K562 (cell line): ENCODE measurements at regions not wholly inside any gene's neighbourhood (a gene's known extent, or its start where the extent isn't known, plus 50 kb on each side); places are given as distances from the start of the nearest gene placed in this dataset.
A peak's percentile ranks its signal among the peaks of the same experiment; 100 is the strongest.

Source experiments
- ATAC-seq: fragments of 200-7000 bp; cut with Tn5 transposase; 3 replicates; pipeline ENCODE4 v1.9.1; 2020; ENCODE audit warnings: moderate library complexity
- BruUV-seq: library from RNA; stranded (reverse); fragments of 400-500 nt; replicated peaks from 2 replicates; lab custom pipeline; 2021; lab: Mats Ljungman, UMichigan
- CTCF ChIA-PET: fragments of 300-600 bp; formaldehyde crosslinking; extraction: SDS; loops from one replicate; lab custom pipeline; 2021; ENCODE audit warnings: low intra/inter-chr PET ratio; lab: Yijun Ruan, JAX
- POLR2A ChIA-PET: fragments of 300-600, 350-650 bp; sonication (Branson Sonifier 250); formaldehyde crosslinking; extraction: SDS; loops from one replicate; lab custom pipeline; 2021; ENCODE audit warnings: antibody characterized with exemption, inconsistent platforms; lab: Yijun Ruan, JAX
- DNase-seq, 4 experiments: peaks; one replicate each; pipeline versions ENCODE4 v3.0.0 to v3.0.0-alpha.2; 2011 to 2018; ENCODE audit warnings: low spot score in 3 of 4, mixed read lengths in 3 of 4; ENCODE audit errors: extremely low read depth in 1 of 4
- FAIRE-seq: peaks from 2 replicates; lab custom pipeline; 2011; peaks lifted over from hg19 to GRCh38; lab: Jason Lieb, UNC
- H2AFZ ChIP-seq: 2 replicates; pipeline ENCODE4 v1.6.0; 2011; ENCODE audit warnings: low read depth, low read length, control low read depth, inconsistent platforms
- H3K27ac ChIP-seq: fragments of 200-600 bp; 3 replicates; pipeline ENCODE4 v1.8.0; 2011; ENCODE audit warnings: low read depth, mild to moderate bottlenecking, control low read depth, inconsistent platforms, low read length, moderate library complexity, mixed read lengths; ENCODE audit errors: extremely low read depth
- H3K27me3 ChIP-seq, 2 experiments: fragments of 300-600 bp in 1 of 2; 2 replicates in 1 of 2; 3 replicates in 1 of 2; pipeline versions ENCODE4 v1.6.0 to v1.8.0; 2011; ENCODE audit warnings: inconsistent platforms in 2 of 2, low read length in 2 of 2, mild to moderate bottlenecking in 1 of 2, mixed read lengths in 1 of 2, moderate library complexity in 1 of 2; ENCODE audit not compliant: control insufficient read depth in 2 of 2, insufficient read depth in 2 of 2
- H3K36me3 ChIP-seq: fragments of 300-600 bp; 3 replicates; pipeline ENCODE4 v1.8.0; 2011; ENCODE audit warnings: mild to moderate bottlenecking, low read length, inconsistent platforms; ENCODE audit not compliant: control insufficient read depth, insufficient read depth
- H3K4me1 ChIP-seq, 2 experiments: fragments of 200-600 bp in 1 of 2; replicated peaks in 1 of 2; 2 replicates in 1 of 2; 3 replicates in 1 of 2; pipeline versions ENCODE4 v1.5.1 to v1.8.0; 2011; ENCODE audit warnings: inconsistent platforms in 2 of 2, low read length in 2 of 2, mild to moderate bottlenecking in 1 of 2, mixed read lengths in 1 of 2, moderate library complexity in 1 of 2; ENCODE audit not compliant: control insufficient read depth in 2 of 2, insufficient read depth in 2 of 2
- H3K4me2 ChIP-seq: 2 replicates; pipeline ENCODE4 v1.6.1; 2011; ENCODE audit warnings: low read length, control low read depth, inconsistent platforms, mixed read lengths; ENCODE audit not compliant: insufficient read depth
- H3K4me3 ChIP-seq: fragments of 200-600 bp; sonication (generic), shearing (Covaris generic); 2 replicates; pipeline ENCODE4 v1.5.1; 2016; ENCODE audit warnings: control low read depth, inconsistent platforms
- H3K79me2 ChIP-seq: fragments of 200-600 bp; 3 replicates; pipeline ENCODE4 v1.8.0; 2011; ENCODE audit warnings: low read length, inconsistent platforms; ENCODE audit not compliant: control insufficient read depth, insufficient read depth
- H3K9ac ChIP-seq, 2 experiments: 2 replicates each; pipeline versions ENCODE4 v1.6.0 to v1.6.1; 2011; ENCODE audit warnings: low read depth in 2 of 2, low read length in 2 of 2, control low read depth in 1 of 2, inconsistent platforms in 1 of 2, mild to moderate bottlenecking in 1 of 2, mixed read lengths in 1 of 2; ENCODE audit not compliant: insufficient read depth in 1 of 2
- H3K9me1 ChIP-seq: one replicate; pipeline ENCODE4 v1.6.0; 2011; ENCODE audit warnings: inconsistent platforms, mild to moderate bottlenecking, low read length, moderate library complexity; ENCODE audit not compliant: control insufficient read depth, insufficient read depth
- H3K9me3 ChIP-seq: replicated peaks from 2 replicates; pipeline ENCODE4 v1.5.1; 2011; ENCODE audit warnings: low read depth, low read length, inconsistent platforms; ENCODE audit not compliant: control insufficient read depth, insufficient read depth
- H4K20me1 ChIP-seq: replicated peaks from 2 replicates; pipeline ENCODE4 v1.6.1; 2011; ENCODE audit warnings: low read length, inconsistent platforms, mixed read lengths; ENCODE audit not compliant: control insufficient read depth, insufficient read depth
- ZBTB11 ChIP-seq, 3 experiments: fragments of 200-800 bp in 1 of 3; fragments of 250-450 bp in 1 of 3; fragments of 450-650 bp in 1 of 3; sonication (Bioruptor Pico) in 1 of 3; sonication (Bioruptor generic) in 1 of 3; formaldehyde crosslinking in 1 of 3; IDR thresholded peaks; 2 replicates each; pipeline versions ENCODE4 v1.6.1 to v1.8.0; 2016 to 2022; ENCODE audit warnings: mild to moderate bottlenecking in 2 of 3, missing genetic modification characterization in 2 of 3, missing compliant biosample characterization in 1 of 3, moderate library complexity in 1 of 3
- WGBS: fragments of 100-300 bp; shearing (Covaris generic); methylation state at CpG from one replicate; pipeline ENCODE4 v1.1.6; 2016; ENCODE audit warnings: low coverage, mixed read lengths; ENCODE audit not compliant: insufficient coverage; ENCODE audit errors: missing lambda C conversion rate; 5-methylcytosine and 5-hydroxymethylcytosine counted together
- in situ Hi-C: fragments of 300-500 bp; cut with MboI; formaldehyde crosslinking; loops from 4 replicates; pipeline ENCODE4 v1.15.0; 2018; ENCODE audit warnings: inconsistent platforms, mixed read lengths
- intact Hi-C: fragments of 100-400 bp; cut with micrococcal nuclease; formaldehyde crosslinking; loops from 2 replicates; pipeline ENCODE4 v1.14.2; 2022
- TF ChIP-seq, protein P1 (sequence below): fragments of 450-650 bp; formaldehyde crosslinking; IDR thresholded peaks from 2 replicates; pipeline ENCODE4 v1.4.0; 2022; ENCODE audit warnings: missing genetic modification characterization

GRCh38 chr20:54337144-54337543, 129.3 kb downstream of the PFDN4 start:
- Histone ChIP-seq H3K27ac (no peak overlapping the region), H3K9me3 (no peaks in the 10 kb centered on the region), H3K9ac (no peak overlapping the region), H2AFZ (no peak overlapping the region), H3K9me1 (no peaks in the 10 kb centered on the region), H3K4me1 (no peaks in the 10 kb centered on the region), H3K36me3 (no peaks in the 10 kb centered on the region), H3K4me2 (no peak overlapping the region), H4K20me1 (no peaks in the 10 kb centered on the region), H3K4me3 (no peak overlapping the region), H3K79me2 (no peaks in the 10 kb centered on the region), H3K27me3 (no peaks in the 10 kb centered on the region)
- in situ Hi-C loops, result no loop called here
- no peak for ATAC-seq
- BruUV-seq, result no TSS peak
- WGBS, result 0% methylated on average over 1 of the region's 1 CpG
- no peak for DNase-seq
- intact Hi-C loops, result no loop called here
- ChIA-PET POLR2A (no interaction called here), CTCF (no interaction called here)
- FAIRE-seq, result no peak
- TF ChIP-seq, protein P1, sequence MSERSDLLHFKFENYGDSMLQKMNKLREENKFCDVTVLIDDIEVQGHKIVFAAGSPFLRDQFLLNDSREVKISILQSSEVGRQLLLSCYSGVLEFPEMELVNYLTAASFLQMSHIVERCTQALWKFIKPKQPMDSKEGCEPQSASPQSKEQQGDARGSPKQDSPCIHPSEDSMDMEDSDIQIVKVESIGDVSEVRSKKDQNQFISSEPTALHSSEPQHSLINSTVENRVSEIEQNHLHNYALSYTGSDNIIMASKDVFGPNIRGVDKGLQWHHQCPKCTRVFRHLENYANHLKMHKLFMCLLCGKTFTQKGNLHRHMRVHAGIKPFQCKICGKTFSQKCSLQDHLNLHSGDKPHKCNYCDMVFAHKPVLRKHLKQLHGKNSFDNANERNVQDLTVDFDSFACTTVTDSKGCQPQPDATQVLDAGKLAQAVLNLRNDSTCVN (CRISPR knock-in tag), result no peak
- peak in 1 of 3 experiments; percentile 67; a peak in 1 of 6 replicates for TF ChIP-seq ZBTB11 (CRISPR knock-in tag; IDR thresholded peaks at IDR 0.05)
